Activated T-cell treated with anti-CD3 and anti-CD28 coated beads, Interleukin-2, amount 50 U/mL, for 24 hours (primary cell): ENCODE measurements at regions not wholly inside any gene's neighbourhood (a gene's known extent, or its start where the extent isn't known, plus 50 kb on each side); places are given as distances from the start of the nearest gene placed in this dataset.
"Not testable (repeated sequence)": the region's sequence is repeated elsewhere in the genome, so short reads cannot be mapped to it uniquely, and the experiment has no call there.

Experiments
- DNase-seq: peaks from one replicate; pipeline ENCODE4 v3.0.0-alpha.2; 2020
- H3K27ac Mint-ChIP-seq: 2 replicates; pipeline ENCODE4 v1.8.0; 2020; ENCODE audit warnings: mild to moderate bottlenecking, mixed read lengths
- H3K27me3 Mint-ChIP-seq: 2 replicates; pipeline ENCODE4 v1.8.0; 2020; ENCODE audit warnings: mixed read lengths
- H3K36me3 Mint-ChIP-seq: 2 replicates; pipeline ENCODE4 v1.8.0; 2020; ENCODE audit warnings: low read depth, mixed read lengths
- H3K4me1 Mint-ChIP-seq: 2 replicates; pipeline ENCODE4 v1.8.0; 2020; ENCODE audit warnings: low read depth, mixed read lengths
- H3K4me3 Mint-ChIP-seq: 2 replicates; pipeline ENCODE4 v1.8.0; 2020; ENCODE audit warnings: mild to moderate bottlenecking, moderate library complexity, mixed read lengths
- H3K9me3 Mint-ChIP-seq: 2 replicates; pipeline ENCODE4 v1.8.0; 2020; ENCODE audit warnings: mixed read lengths

GRCh38 chr13:90233933-90234672 lies 1113.4 kb upstream of the MIR17HG start:
- no peak for DNase-seq
- Mint-ChIP-seq H3K27ac (no peak overlapping the region), H3K4me1 (no peaks in the 10 kb centered on the region), H3K9me3 (peaks cover 6% of the 10 kb centered on the region), H3K27me3 (no peaks in the 10 kb centered on the region), H3K36me3 (no peaks in the 10 kb centered on the region), H3K4me3 (no peak overlapping the region)

GRCh38 chr13:90237852-90238251 lies 1109.6 kb upstream of the MIR17HG start:
- Mint-ChIP-seq H3K9me3 (peaks cover 3% of the 10 kb centered on the region), H3K36me3 (no peaks in the 10 kb centered on the region)

GRCh38 chr13:90238413-90238812 lies 1109.1 kb upstream of the MIR17HG start:
- Mint-ChIP-seq H3K4me3 (no peak overlapping the region), H3K4me1 (no peaks in the 10 kb centered on the region), H3K36me3 (no peaks in the 10 kb centered on the region), H3K27ac (no peak overlapping the region), H3K9me3 (peaks cover 3% of the 10 kb centered on the region), H3K27me3 (no peaks in the 10 kb centered on the region)
- DNase-seq = no peak

More at GRCh38 chr13:90237852-90238251, 1109.6 kb upstream of the MIR17HG start:
- Mint-ChIP-seq H3K27me3 (no peaks in the 10 kb centered on the region), H3K4me1 (no peaks in the 10 kb centered on the region), H3K27ac (no peak overlapping the region), H3K4me3 (no peak overlapping the region)
- DNase-seq = no peak

GRCh38 chr13:90239130-90239529 lies 1108.4 kb upstream of the MIR17HG start:
- DNase-seq = no peak
- H3K4me1 Mint-ChIP-seq = no peaks in the 10 kb centered on the region
- peaks cover 3% of the 10 kb centered on the region for H3K9me3 Mint-ChIP-seq
- H3K4me3 Mint-ChIP-seq = no peak overlapping the region
- no peaks in the 10 kb centered on the region for H3K27me3 Mint-ChIP-seq
- H3K27ac Mint-ChIP-seq = no peak overlapping the region
- no peaks in the 10 kb centered on the region for H3K36me3 Mint-ChIP-seq

- H3K4me1 Mint-ChIP-seq = no peaks in the 10 kb centered on the region
- no peaks in the 10 kb centered on the region for H3K27me3 Mint-ChIP-seq
- no peaks in the 10 kb centered on the region for H3K36me3 Mint-ChIP-seq
- no peak for DNase-seq
- no peak overlapping the region for H3K27ac Mint-ChIP-seq
- H3K4me3 Mint-ChIP-seq = no peak overlapping the region
- peaks cover 10% of the 10 kb centered on the region for H3K9me3 Mint-ChIP-seq
These were observed 1101.5 kb upstream of the MIR17HG start for GRCh38 chr13:90246005-90246404.

- Mint-ChIP-seq H3K9me3 (peaks cover 14% of the 10 kb centered on the region), H3K4me1 (no peaks in the 10 kb centered on the region), H3K27ac (no peak overlapping the region), H3K4me3 (no peak overlapping the region), H3K36me3 (no peaks in the 10 kb centered on the region), H3K27me3 (no peaks in the 10 kb centered on the region)
- DNase-seq = no peak
These were observed 1100.7 kb upstream of the MIR17HG start for GRCh38 chr13:90246687-90247345.

GRCh38 chr13:90253806-90254205 lies 1093.7 kb upstream of the MIR17HG start:
- H3K36me3 Mint-ChIP-seq = no peaks in the 10 kb centered on the region
- no peak overlapping the region for H3K4me3 Mint-ChIP-seq
- H3K27me3 Mint-ChIP-seq = no peaks in the 10 kb centered on the region
- H3K4me1 Mint-ChIP-seq = no peaks in the 10 kb centered on the region
- H3K9me3 Mint-ChIP-seq = peaks cover 16% of the 10 kb centered on the region
- DNase-seq = no peak
- H3K27ac Mint-ChIP-seq = no peak overlapping the region

- Mint-ChIP-seq H3K27ac (no peak overlapping the region), H3K9me3 (peaks cover 13% of the 10 kb centered on the region), H3K4me3 (no peak overlapping the region), H3K36me3 (no peaks in the 10 kb centered on the region), H3K27me3 (no peaks in the 10 kb centered on the region), H3K4me1 (no peaks in the 10 kb centered on the region)
- DNase-seq = no peak
These were observed 1093.0 kb upstream of the MIR17HG start for GRCh38 chr13:90254437-90254836.

GRCh38 chr13:90256746-90257145 lies 1090.7 kb upstream of the MIR17HG start:
- peaks cover 7% of the 10 kb centered on the region for H3K9me3 Mint-ChIP-seq
- H3K36me3 Mint-ChIP-seq = no peaks in the 10 kb centered on the region
- no peaks in the 10 kb centered on the region for H3K4me1 Mint-ChIP-seq
- H3K4me3 Mint-ChIP-seq = no peak overlapping the region
- DNase-seq = no peak
- H3K27ac Mint-ChIP-seq = no peak overlapping the region
- H3K27me3 Mint-ChIP-seq = no peaks in the 10 kb centered on the region

GRCh38 chr13:90258129-90258528 lies 1089.4 kb upstream of the MIR17HG start:
- peaks cover 11% of the 10 kb centered on the region for H3K9me3 Mint-ChIP-seq
- no peak overlapping the region for H3K4me3 Mint-ChIP-seq
- H3K27me3 Mint-ChIP-seq = no peaks in the 10 kb centered on the region
- H3K4me1 Mint-ChIP-seq = no peaks in the 10 kb centered on the region
- no peaks in the 10 kb centered on the region for H3K36me3 Mint-ChIP-seq
- DNase-seq = no peak
- no peak overlapping the region for H3K27ac Mint-ChIP-seq

GRCh38 chr13:90261343-90261742 lies 1086.1 kb upstream of the MIR17HG start:
- no peak for DNase-seq
- H3K4me1 Mint-ChIP-seq = no peaks in the 10 kb centered on the region
- H3K4me3 Mint-ChIP-seq = no peak overlapping the region
- H3K9me3 Mint-ChIP-seq = peaks cover 12% of the 10 kb centered on the region
- no peaks in the 10 kb centered on the region for H3K36me3 Mint-ChIP-seq
- H3K27me3 Mint-ChIP-seq = no peaks in the 10 kb centered on the region
- no peak overlapping the region for H3K27ac Mint-ChIP-seq

- DNase-seq = no peak
- Mint-ChIP-seq H3K36me3 (no peaks in the 10 kb centered on the region), H3K27me3 (no peaks in the 10 kb centered on the region), H3K4me3 (no peak overlapping the region), H3K9me3 (peaks cover 21% of the 10 kb centered on the region), H3K27ac (no peak overlapping the region), H3K4me1 (no peaks in the 10 kb centered on the region)
These were observed 1077.3 kb upstream of the MIR17HG start for GRCh38 chr13:90270226-90270625.

GRCh38 chr13:90272356-90272755 lies 1075.1 kb upstream of the MIR17HG start:
- no peak for DNase-seq
- Mint-ChIP-seq H3K27me3 (no peaks in the 10 kb centered on the region), H3K4me3 (no peak overlapping the region), H3K36me3 (no peaks in the 10 kb centered on the region), H3K27ac (no peak overlapping the region), H3K9me3 (peaks cover 22% of the 10 kb centered on the region), H3K4me1 (no peaks in the 10 kb centered on the region)

GRCh38 chr13:90276216-90276615 lies 1071.3 kb upstream of the MIR17HG start:
- Mint-ChIP-seq H3K27me3 (no peaks in the 10 kb centered on the region), H3K4me3 (no peak overlapping the region)

GRCh38 chr13:90278231-90278630 lies 1069.3 kb upstream of the MIR17HG start:
- H3K4me1 Mint-ChIP-seq, H3K27ac Mint-ChIP-seq, H3K27me3 Mint-ChIP-seq, H3K4me3 Mint-ChIP-seq, H3K9me3 Mint-ChIP-seq, DNase-seq, H3K36me3 Mint-ChIP-seq: not testable (repeated sequence)

More at GRCh38 chr13:90276216-90276615, 1071.3 kb upstream of the MIR17HG start:
- H3K4me1 Mint-ChIP-seq = no peaks in the 10 kb centered on the region
- H3K27ac Mint-ChIP-seq = no peak overlapping the region
- no peak for DNase-seq
- peaks cover 15% of the 10 kb centered on the region for H3K9me3 Mint-ChIP-seq
- H3K36me3 Mint-ChIP-seq = no peaks in the 10 kb centered on the region
